MM.1S (cell line): ENCODE measurements at regions not wholly inside any gene's neighbourhood (a gene's known extent, or its start where the extent isn't known, plus 50 kb on each side); places are given as distances from the start of the nearest gene placed in this dataset.

Experiments used
- DNase-seq: peaks from one replicate; pipeline ENCODE4 v3.0.0-alpha.2; 2015
- H2AFZ ChIP-seq: fragments of 300-600 bp; sonication (generic); 2 replicates; pipeline ENCODE4 v1.6.0; 2016; ENCODE audit warnings: antibody characterized with exemption, low read length
- H3F3A ChIP-seq: fragments of 300-600 bp; sonication (generic); 2 replicates; pipeline ENCODE4 v1.6.1; 2016; ENCODE audit warnings: mild to moderate bottlenecking, antibody characterized with exemption, low read length, moderate library complexity, mixed read lengths; ENCODE audit not compliant: insufficient read depth
- H3K27ac ChIP-seq: fragments of 300-600 bp; sonication (generic); 2 replicates; pipeline ENCODE4 v1.5.1; 2016; ENCODE audit warnings: mild to moderate bottlenecking, low read length
- H3K27me3 ChIP-seq: fragments of 300-600 bp; sonication (generic); replicated peaks from 2 replicates; pipeline ENCODE4 v1.6.0; 2016; ENCODE audit warnings: low read length; ENCODE audit not compliant: insufficient read depth
- H3K36me3 ChIP-seq: fragments of 300-600 bp; sonication (generic); replicated peaks from 2 replicates; pipeline ENCODE4 v1.6.1; 2016; ENCODE audit warnings: mild to moderate bottlenecking, low read length, mixed read lengths; ENCODE audit not compliant: insufficient read depth
- H3K4me1 ChIP-seq: fragments of 300-600 bp; sonication (generic); 2 replicates; pipeline ENCODE4 v1.6.1; 2016; ENCODE audit warnings: low read length, mixed read lengths
- H3K4me2 ChIP-seq: fragments of 300-600 bp; sonication (generic); 2 replicates; pipeline ENCODE4 v1.6.0; 2016; ENCODE audit warnings: low read depth, low read length
- H3K4me3 ChIP-seq: fragments of 300-600 bp; sonication (generic); 2 replicates; pipeline ENCODE4 v1.5.1; 2016; ENCODE audit warnings: low read length, mixed read lengths
- H3K79me2 ChIP-seq: fragments of 300-600 bp; sonication (generic); 2 replicates; pipeline ENCODE4 v1.6.1; 2016; ENCODE audit warnings: mixed run types, low read length, mixed read lengths
- H3K9ac ChIP-seq: fragments of 300-600 bp; sonication (generic); 2 replicates; pipeline ENCODE4 v1.6.1; 2016; ENCODE audit warnings: low read length, mixed read lengths
- H3K9me2 ChIP-seq: fragments of 300-600 bp; sonication (generic); replicated peaks from 2 replicates; pipeline ENCODE4 v1.6.1; 2016; ENCODE audit warnings: mild to moderate bottlenecking, low read length, mixed read lengths; ENCODE audit not compliant: insufficient read depth
- H3K9me3 ChIP-seq: fragments of 300-600 bp; sonication (generic); replicated peaks from 2 replicates; pipeline ENCODE4 v1.6.1; 2016; ENCODE audit warnings: mild to moderate bottlenecking, low read length, mixed read lengths; ENCODE audit not compliant: insufficient read depth
- H4K20me1 ChIP-seq: fragments of 300-600 bp; sonication (generic); 2 replicates; pipeline ENCODE4 v1.6.1; 2016; ENCODE audit warnings: mild to moderate bottlenecking, low read length, moderate library complexity, mixed read lengths; ENCODE audit not compliant: insufficient read depth
- EZH2 ChIP-seq: fragments of 300-600 bp; sonication (generic); optimal IDR thresholded peaks from 2 replicates; pipeline ENCODE3; 2017; ENCODE audit warnings: low read depth, mild to moderate bottlenecking, antibody characterized with exemption, low read length, mixed read lengths
- EZH2phosphoT487 ChIP-seq: fragments of 300-600 bp; sonication (generic); IDR thresholded peaks from 2 replicates; pipeline ENCODE4 v1.6.1; 2018; ENCODE audit warnings: antibody characterized with exemption, low read length
- TF ChIP-seq, protein P1 (sequence below): fragments of 300-600 bp; sonication (generic); IDR thresholded peaks from 2 replicates; pipeline ENCODE4 v1.5.1; 2016; ENCODE audit warnings: antibody characterized with exemption, low read length, mixed read lengths

DNA sequence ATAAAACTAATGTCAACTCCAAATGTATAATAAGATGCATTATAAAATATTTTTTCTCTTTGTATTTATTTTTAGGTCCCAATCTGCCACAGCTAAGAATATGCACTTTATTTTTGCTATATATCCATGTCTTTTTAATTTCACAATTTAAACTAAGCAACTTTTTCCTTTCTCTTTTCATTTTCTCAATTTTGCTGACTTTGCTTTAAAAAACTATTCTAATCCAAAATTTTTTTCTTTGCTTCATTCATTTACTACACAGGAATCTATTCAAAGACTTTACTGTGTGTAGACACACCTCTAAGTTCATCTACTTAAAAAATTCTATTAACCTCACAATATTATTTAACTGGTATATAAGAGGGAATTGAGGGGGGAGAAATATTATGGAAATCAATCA lies 201.9 kb downstream of the ADGRA3 start:
- Histone ChIP-seq H3K79me2 (no peaks in the 10 kb centered on the region), H3K27me3 (no peaks in the 10 kb centered on the region), H3K36me3 (no peaks in the 10 kb centered on the region), H3K4me2 (no peak overlapping the region), H3K9me2 (no peaks in the 10 kb centered on the region), H2AFZ (no peak overlapping the region), H3K9ac (no peak overlapping the region), H3K27ac (no peak overlapping the region), H3K9me3 (no peaks in the 10 kb centered on the region), H3K4me3 (no peak overlapping the region), H3K4me1 (no peaks in the 10 kb centered on the region), H3F3A (no peaks in the 10 kb centered on the region), H4K20me1 (no peaks in the 10 kb centered on the region)
- no peak for DNase-seq
- TF ChIP-seq EZH2 (no peak), EZH2phosphoT487 (no peak)
- TF ChIP-seq, protein P1, sequence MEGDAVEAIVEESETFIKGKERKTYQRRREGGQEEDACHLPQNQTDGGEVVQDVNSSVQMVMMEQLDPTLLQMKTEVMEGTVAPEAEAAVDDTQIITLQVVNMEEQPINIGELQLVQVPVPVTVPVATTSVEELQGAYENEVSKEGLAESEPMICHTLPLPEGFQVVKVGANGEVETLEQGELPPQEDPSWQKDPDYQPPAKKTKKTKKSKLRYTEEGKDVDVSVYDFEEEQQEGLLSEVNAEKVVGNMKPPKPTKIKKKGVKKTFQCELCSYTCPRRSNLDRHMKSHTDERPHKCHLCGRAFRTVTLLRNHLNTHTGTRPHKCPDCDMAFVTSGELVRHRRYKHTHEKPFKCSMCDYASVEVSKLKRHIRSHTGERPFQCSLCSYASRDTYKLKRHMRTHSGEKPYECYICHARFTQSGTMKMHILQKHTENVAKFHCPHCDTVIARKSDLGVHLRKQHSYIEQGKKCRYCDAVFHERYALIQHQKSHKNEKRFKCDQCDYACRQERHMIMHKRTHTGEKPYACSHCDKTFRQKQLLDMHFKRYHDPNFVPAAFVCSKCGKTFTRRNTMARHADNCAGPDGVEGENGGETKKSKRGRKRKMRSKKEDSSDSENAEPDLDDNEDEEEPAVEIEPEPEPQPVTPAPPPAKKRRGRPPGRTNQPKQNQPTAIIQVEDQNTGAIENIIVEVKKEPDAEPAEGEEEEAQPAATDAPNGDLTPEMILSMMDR = no peak

DNA sequence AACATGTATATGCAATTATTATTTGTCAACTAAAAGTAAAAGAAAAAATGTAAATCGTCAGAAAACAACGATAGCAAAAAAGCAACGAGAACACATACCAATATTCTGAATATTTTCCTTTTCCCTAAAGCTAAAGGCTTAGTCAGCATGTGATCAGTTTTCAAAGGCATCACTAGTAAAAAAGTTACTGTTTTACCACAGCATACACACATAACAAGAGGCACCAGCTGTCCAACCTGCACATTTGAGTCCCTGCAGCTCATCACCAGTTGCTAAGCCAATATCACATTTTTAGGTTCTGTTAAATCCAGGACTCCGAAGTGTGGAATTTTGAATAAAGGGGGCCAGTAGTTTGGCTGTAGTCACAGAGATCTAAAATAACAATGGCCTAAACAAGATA lies 203.8 kb downstream of the ADGRA3 start:
- Histone ChIP-seq H3K9ac (no peak overlapping the region), H3K27ac (no peak overlapping the region), H3F3A (no peaks in the 10 kb centered on the region), H3K4me2 (no peak overlapping the region), H3K36me3 (no peaks in the 10 kb centered on the region), H3K27me3 (no peaks in the 10 kb centered on the region), H2AFZ (no peak overlapping the region), H4K20me1 (no peaks in the 10 kb centered on the region), H3K79me2 (no peaks in the 10 kb centered on the region), H3K4me1 (no peaks in the 10 kb centered on the region), H3K9me3 (no peaks in the 10 kb centered on the region), H3K4me3 (no peak overlapping the region), H3K9me2 (no peaks in the 10 kb centered on the region)
- DNase-seq = no peak
- TF ChIP-seq EZH2 = no peak
- TF ChIP-seq EZH2phosphoT487 = no peak
- TF ChIP-seq, protein P1 = no peak

DNA sequence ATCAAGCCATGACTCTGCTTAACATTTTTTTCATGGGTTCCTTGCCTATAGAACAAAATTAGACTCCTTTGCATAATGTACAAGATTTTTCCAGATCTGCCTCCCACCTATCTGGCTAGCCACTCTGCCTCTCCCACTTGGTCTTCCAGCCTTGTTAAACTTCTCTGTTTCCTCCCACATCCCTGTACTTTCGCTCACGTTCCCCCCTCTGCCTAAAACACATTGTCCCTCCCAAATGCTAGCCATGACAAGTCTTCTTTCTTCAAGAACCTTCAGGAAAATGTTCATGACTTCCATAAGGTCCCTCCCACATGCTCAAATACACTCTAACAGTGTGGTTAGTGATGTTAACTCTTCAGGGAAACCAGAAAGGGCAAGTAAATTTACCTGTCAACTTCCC lies 214.6 kb downstream of the ADGRA3 start:
- no peaks in the 10 kb centered on the region for H3F3A ChIP-seq
- no peak overlapping the region for H3K4me2 ChIP-seq
- H3K36me3 ChIP-seq = no peaks in the 10 kb centered on the region
- H3K27ac ChIP-seq = no peak overlapping the region
- no peak overlapping the region for H2AFZ ChIP-seq
- no peaks in the 10 kb centered on the region for H3K27me3 ChIP-seq
- TF ChIP-seq EZH2 (no peak), EZH2phosphoT487 (no peak)
- TF ChIP-seq, protein P1 = no peak
- no peaks in the 10 kb centered on the region for H3K9me2 ChIP-seq
- no peaks in the 10 kb centered on the region for H3K9me3 ChIP-seq
- no peak overlapping the region for H3K4me3 ChIP-seq
- H3K4me1 ChIP-seq = no peaks in the 10 kb centered on the region
- H4K20me1 ChIP-seq = no peaks in the 10 kb centered on the region
- H3K9ac ChIP-seq = no peak overlapping the region
- H3K79me2 ChIP-seq = no peaks in the 10 kb centered on the region
- no peak for DNase-seq

DNA sequence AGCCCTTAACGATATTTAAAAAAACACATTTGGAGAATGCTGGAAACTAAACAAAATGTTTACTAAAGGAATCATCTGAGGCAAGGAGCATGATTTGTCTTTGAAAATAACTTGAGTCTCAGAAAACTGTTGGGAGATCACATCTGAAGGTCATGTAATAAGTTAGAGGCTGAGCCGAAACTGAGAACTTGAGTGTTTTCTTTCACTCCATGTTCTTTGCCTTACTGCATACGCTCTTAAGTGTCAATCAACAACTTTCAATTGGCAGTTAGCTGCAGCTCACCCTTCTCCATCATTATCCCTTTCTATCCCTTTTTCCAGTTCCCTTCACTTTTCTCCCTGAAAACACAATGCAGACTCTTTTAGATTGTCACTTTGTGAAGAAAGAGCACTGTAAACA lies 216.2 kb downstream of the ADGRA3 start:
- H3K27ac ChIP-seq = no peak overlapping the region
- no peak overlapping the region for H3K4me2 ChIP-seq
- H3K4me1 ChIP-seq = no peaks in the 10 kb centered on the region
- H3K9me2 ChIP-seq = no peaks in the 10 kb centered on the region
- no peak for DNase-seq
- H3K36me3 ChIP-seq = no peaks in the 10 kb centered on the region
- no peaks in the 10 kb centered on the region for H3F3A ChIP-seq
- H2AFZ ChIP-seq = no peak overlapping the region
- no peaks in the 10 kb centered on the region for H3K9me3 ChIP-seq
- no peaks in the 10 kb centered on the region for H3K79me2 ChIP-seq
- H3K4me3 ChIP-seq = no peak overlapping the region
- no peaks in the 10 kb centered on the region for H4K20me1 ChIP-seq
- H3K9ac ChIP-seq = no peak overlapping the region
- TF ChIP-seq, protein P1 = no peak
- TF ChIP-seq EZH2 = no peak
- no peak for TF ChIP-seq EZH2phosphoT487
- no peaks in the 10 kb centered on the region for H3K27me3 ChIP-seq
